OCI-LY1 (cell line): ENCODE measurements at regions not wholly inside any gene's neighbourhood (a gene's known extent, or its start where the extent isn't known, plus 50 kb on each side); places are given as distances from the start of the nearest gene placed in this dataset.

ENCODE experiments used
- EZH2 ChIP-seq: fragments of 200-600 bp; sonication (generic), shearing (Covaris generic); IDR thresholded peaks from 2 replicates; pipeline ENCODE4 v1.8.0; 2017; ENCODE audit warnings: borderline replicate concordance, mixed run types, mild to moderate bottlenecking, antibody characterized with exemption, low read length, moderate library complexity, mixed read lengths
- TF ChIP-seq, protein P1 (sequence below): fragments of 200-600 bp; sonication (generic), shearing (Covaris generic); IDR thresholded peaks from 2 replicates; pipeline ENCODE4 v1.5.1; 2017; ENCODE audit warnings: mild to moderate bottlenecking, antibody characterized with exemption, low read length, moderate library complexity, mixed read lengths

GRCh38 chr17:13953841-13954240, 115.5 kb upstream of the COX10 start:
- TF ChIP-seq, protein P1, sequence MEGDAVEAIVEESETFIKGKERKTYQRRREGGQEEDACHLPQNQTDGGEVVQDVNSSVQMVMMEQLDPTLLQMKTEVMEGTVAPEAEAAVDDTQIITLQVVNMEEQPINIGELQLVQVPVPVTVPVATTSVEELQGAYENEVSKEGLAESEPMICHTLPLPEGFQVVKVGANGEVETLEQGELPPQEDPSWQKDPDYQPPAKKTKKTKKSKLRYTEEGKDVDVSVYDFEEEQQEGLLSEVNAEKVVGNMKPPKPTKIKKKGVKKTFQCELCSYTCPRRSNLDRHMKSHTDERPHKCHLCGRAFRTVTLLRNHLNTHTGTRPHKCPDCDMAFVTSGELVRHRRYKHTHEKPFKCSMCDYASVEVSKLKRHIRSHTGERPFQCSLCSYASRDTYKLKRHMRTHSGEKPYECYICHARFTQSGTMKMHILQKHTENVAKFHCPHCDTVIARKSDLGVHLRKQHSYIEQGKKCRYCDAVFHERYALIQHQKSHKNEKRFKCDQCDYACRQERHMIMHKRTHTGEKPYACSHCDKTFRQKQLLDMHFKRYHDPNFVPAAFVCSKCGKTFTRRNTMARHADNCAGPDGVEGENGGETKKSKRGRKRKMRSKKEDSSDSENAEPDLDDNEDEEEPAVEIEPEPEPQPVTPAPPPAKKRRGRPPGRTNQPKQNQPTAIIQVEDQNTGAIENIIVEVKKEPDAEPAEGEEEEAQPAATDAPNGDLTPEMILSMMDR: no peak
- TF ChIP-seq EZH2: no peak
